HepG2 (cell line): ENCODE measurements at regions not wholly inside any gene's neighbourhood (a gene's known extent, or its start where the extent isn't known, plus 50 kb on each side); places are given as distances from the start of the nearest gene placed in this dataset.

Source experiments
- ATAC-seq: fragments of 200-7000 bp; cut with Tn5 transposase; 3 replicates; pipeline ENCODE4 v1.9.1; 2020; ENCODE audit warnings: mild to moderate bottlenecking, moderate library complexity
- BruUV-seq: library from RNA; stranded (reverse); fragments of 400-500 nt; replicated peaks from 2 replicates; lab custom pipeline; 2021; lab: Mats Ljungman, UMichigan
- CTCF ChIA-PET: fragments of 300-600 bp; formaldehyde crosslinking; extraction: SDS; loops from one replicate; lab custom pipeline; 2021; ENCODE audit warnings: low total read pairs, inconsistent platforms, low intra/inter-chr PET ratio; lab: Yijun Ruan, JAX
- POLR2A ChIA-PET: fragments of 350-600 bp; sonication (Branson Sonifier 250); formaldehyde crosslinking; loops from one replicate; lab custom pipeline; 2020; ENCODE audit warnings: antibody characterized with exemption, inconsistent platforms; lab: Yijun Ruan, JAX
- DNase-seq: peaks from one replicate; pipeline ENCODE4 v3.0.0-alpha.2; 2015; ENCODE audit warnings: low spot score
- FAIRE-seq: peaks from 3 replicates; lab custom pipeline; 2011; peaks lifted over from hg19 to GRCh38; lab: Jason Lieb, UNC
- H2AFZ ChIP-seq: one replicate; pipeline ENCODE4 v1.6.1; 2011; ENCODE audit warnings: low read length, inconsistent platforms
- H3K27ac ChIP-seq: fragments of 300-600 bp; 3 replicates; pipeline ENCODE4 v1.8.0; 2011; ENCODE audit warnings: mixed run types, mild to moderate bottlenecking, mixed read lengths, low read length, inconsistent platforms; ENCODE audit not compliant: insufficient read depth; ENCODE audit errors: extremely low read length
- H3K27me3 ChIP-seq, 2 experiments: fragments of 200-600 bp in 1 of 2; 2 replicates in 1 of 2; 3 replicates in 1 of 2; pipeline versions ENCODE4 v1.6.0 to v1.8.0; 2011; ENCODE audit warnings: low read length in 2 of 2, mild to moderate bottlenecking in 2 of 2, moderate library complexity in 2 of 2, inconsistent platforms in 1 of 2; ENCODE audit not compliant: insufficient read depth in 2 of 2, control insufficient read depth in 1 of 2
- H3K36me3 ChIP-seq, 2 experiments: fragments of 200-600 bp in 1 of 2; replicated peaks in 1 of 2; 2 replicates in 1 of 2; 3 replicates in 1 of 2; pipeline versions ENCODE4 v1.5.1 to v1.8.0; 2011; ENCODE audit warnings: low read length in 2 of 2, inconsistent platforms in 1 of 2; ENCODE audit not compliant: insufficient read depth in 2 of 2, control insufficient read depth in 1 of 2
- H3K4me1 ChIP-seq: 2 replicates; pipeline ENCODE4 v1.5.1; 2012; ENCODE audit warnings: low read length, inconsistent platforms; ENCODE audit not compliant: insufficient read depth
- H3K4me2 ChIP-seq: 2 replicates; pipeline ENCODE4 v1.6.0; 2011; ENCODE audit warnings: low read depth, low read length, inconsistent platforms
- H3K4me3 ChIP-seq, 3 experiments: fragments of 200-600 bp in 1 of 3; sonication (generic), shearing (Covaris generic) in 1 of 3; replicated peaks in 1 of 3; 2 replicates each; pipeline ENCODE4 v1.5.1; 2011 to 2016; ENCODE audit warnings: low read length in 3 of 3, inconsistent platforms in 2 of 3, low read depth in 2 of 3, mild to moderate bottlenecking in 2 of 3, control low read depth in 1 of 3, mixed read lengths in 1 of 3; ENCODE audit not compliant: insufficient read depth in 1 of 3
- H3K79me2 ChIP-seq: one replicate; pipeline ENCODE4 v1.6.1; 2011; ENCODE audit warnings: low read length, inconsistent platforms; ENCODE audit not compliant: insufficient read depth
- H3K9ac ChIP-seq: 2 replicates; pipeline ENCODE4 v1.6.0; 2011; ENCODE audit warnings: mild to moderate bottlenecking, low read depth, low read length, inconsistent platforms; ENCODE audit not compliant: insufficient read depth
- H3K9me3 ChIP-seq: 2 replicates; pipeline ENCODE4 v1.5.1; 2012; ENCODE audit warnings: mild to moderate bottlenecking, low read length
- H4K20me1 ChIP-seq: 2 replicates; pipeline ENCODE4 v1.6.0; 2011; ENCODE audit warnings: inconsistent platforms, mild to moderate bottlenecking, low read length, moderate library complexity; ENCODE audit not compliant: insufficient read depth
- ELF1 ChIP-seq: sonication (generic); formaldehyde crosslinking; IDR thresholded peaks from 2 replicates; pipeline ENCODE4 v1.4.0; 2020; ENCODE audit warnings: missing genetic modification reagents
- HMGXB4 ChIP-seq, 2 experiments: sonication (generic) in 1 of 2; formaldehyde crosslinking in 1 of 2; IDR thresholded peaks; 2 replicates each; pipeline versions ENCODE4 v1.4.0 to v1.6.1; 2018 to 2020; ENCODE audit warnings: missing genetic modification reagents in 2 of 2, borderline replicate concordance in 1 of 2, low read depth in 1 of 2, mild to moderate bottlenecking in 1 of 2, missing biosample characterization in 1 of 2
- NKX3-1 ChIP-seq: sonication (generic); formaldehyde crosslinking; IDR thresholded peaks from 2 replicates; pipeline ENCODE4 v1.5.0; 2020; ENCODE audit warnings: missing genetic modification reagents
- ONECUT2 ChIP-seq: sonication (generic); formaldehyde crosslinking; IDR thresholded peaks from 2 replicates; pipeline ENCODE4 v1.4.0; 2020; ENCODE audit warnings: missing genetic modification reagents
- REXO4 ChIP-seq: sonication (generic); formaldehyde crosslinking; IDR thresholded peaks from 2 replicates; pipeline ENCODE4 v1.8.0; 2022; ENCODE audit warnings: missing genetic modification reagents, mild to moderate bottlenecking, borderline replicate concordance
- SIN3B ChIP-seq: fragments of 150-350 bp; IDR thresholded peaks from 2 replicates; pipeline ENCODE4 v1.6.1; 2014; ENCODE audit warnings: low read length
- SYNCRIP ChIP-seq: fragments of 200-400 bp; formaldehyde crosslinking; IDR thresholded peaks from 2 replicates; pipeline ENCODE4 v1.6.1; 2018; ENCODE audit warnings: mild to moderate bottlenecking, low read depth, low read length; ENCODE audit not compliant: insufficient read depth
- ZBTB38 ChIP-seq: sonication (generic); formaldehyde crosslinking; IDR thresholded peaks from 2 replicates; pipeline ENCODE4 v1.5.1; 2020; ENCODE audit warnings: mild to moderate bottlenecking, missing genetic modification reagents
- ZNF33A ChIP-seq: sonication (generic); formaldehyde crosslinking; IDR thresholded peaks from 2 replicates; pipeline ENCODE4 v1.5.1; 2020; ENCODE audit warnings: missing genetic modification reagents, mild to moderate bottlenecking, moderate library complexity, borderline replicate concordance
- ZNF414 ChIP-seq: sonication (generic); formaldehyde crosslinking; IDR thresholded peaks from 2 replicates; pipeline ENCODE4 v1.5.0; 2020; ENCODE audit warnings: missing genetic modification reagents
- ZNF546 ChIP-seq: sonication (generic); formaldehyde crosslinking; conservative IDR thresholded peaks from 2 replicates; pipeline ENCODE4 v1.8.1; 2023; ENCODE audit warnings: mild to moderate bottlenecking, missing genetic modification reagents
- ZNF576 ChIP-seq: sonication (generic); formaldehyde crosslinking; IDR thresholded peaks from 2 replicates; pipeline ENCODE4 v1.4.0; 2020; ENCODE audit warnings: mild to moderate bottlenecking, missing genetic modification reagents
- ZNF629 ChIP-seq: sonication (generic); formaldehyde crosslinking; conservative IDR thresholded peaks from 2 replicates; pipeline ENCODE4 v1.5.0; 2020; ENCODE audit warnings: missing genetic modification reagents
- WGBS: methylation state at CpG from one replicate; pipeline ENCODE4 v1.1.6; 2017; ENCODE audit warnings: low lambda C conversion rate; 5-methylcytosine and 5-hydroxymethylcytosine counted together
- in situ Hi-C: cut with HindIII; loops from 2 replicates; pipeline ENCODE4 v1.10.0; 2017; ENCODE audit warnings: low pct_unique_long_range_greater_than_20kb; ENCODE audit not compliant: extremely low pct_ligation_motif_present
- intact Hi-C: fragments of 100-400 bp; cut with micrococcal nuclease; formaldehyde crosslinking; loops from one replicate; pipeline ENCODE4 v1.10.0; 2022; ENCODE audit not compliant: unreplicated experiment
- TF ChIP-seq, protein P1 (sequence below), 2 experiments: IDR thresholded peaks; 2 replicates each; pipeline ENCODE4 v1.6.1; 2011 to 2012; ENCODE audit warnings: low read length in 2 of 2, borderline replicate concordance in 1 of 2, low read depth in 1 of 2, mild to moderate bottlenecking in 1 of 2, moderate library complexity in 1 of 2
- TF ChIP-seq, protein P2 (sequence below): IDR thresholded peaks from 2 replicates; pipeline ENCODE4 v1.6.1; 2016; ENCODE audit warnings: low read depth

GRCh38 chr2:224309176-224309575 lies 92.7 kb downstream of the FAM124B start (continued):
- TF ChIP-seq, protein P1, sequence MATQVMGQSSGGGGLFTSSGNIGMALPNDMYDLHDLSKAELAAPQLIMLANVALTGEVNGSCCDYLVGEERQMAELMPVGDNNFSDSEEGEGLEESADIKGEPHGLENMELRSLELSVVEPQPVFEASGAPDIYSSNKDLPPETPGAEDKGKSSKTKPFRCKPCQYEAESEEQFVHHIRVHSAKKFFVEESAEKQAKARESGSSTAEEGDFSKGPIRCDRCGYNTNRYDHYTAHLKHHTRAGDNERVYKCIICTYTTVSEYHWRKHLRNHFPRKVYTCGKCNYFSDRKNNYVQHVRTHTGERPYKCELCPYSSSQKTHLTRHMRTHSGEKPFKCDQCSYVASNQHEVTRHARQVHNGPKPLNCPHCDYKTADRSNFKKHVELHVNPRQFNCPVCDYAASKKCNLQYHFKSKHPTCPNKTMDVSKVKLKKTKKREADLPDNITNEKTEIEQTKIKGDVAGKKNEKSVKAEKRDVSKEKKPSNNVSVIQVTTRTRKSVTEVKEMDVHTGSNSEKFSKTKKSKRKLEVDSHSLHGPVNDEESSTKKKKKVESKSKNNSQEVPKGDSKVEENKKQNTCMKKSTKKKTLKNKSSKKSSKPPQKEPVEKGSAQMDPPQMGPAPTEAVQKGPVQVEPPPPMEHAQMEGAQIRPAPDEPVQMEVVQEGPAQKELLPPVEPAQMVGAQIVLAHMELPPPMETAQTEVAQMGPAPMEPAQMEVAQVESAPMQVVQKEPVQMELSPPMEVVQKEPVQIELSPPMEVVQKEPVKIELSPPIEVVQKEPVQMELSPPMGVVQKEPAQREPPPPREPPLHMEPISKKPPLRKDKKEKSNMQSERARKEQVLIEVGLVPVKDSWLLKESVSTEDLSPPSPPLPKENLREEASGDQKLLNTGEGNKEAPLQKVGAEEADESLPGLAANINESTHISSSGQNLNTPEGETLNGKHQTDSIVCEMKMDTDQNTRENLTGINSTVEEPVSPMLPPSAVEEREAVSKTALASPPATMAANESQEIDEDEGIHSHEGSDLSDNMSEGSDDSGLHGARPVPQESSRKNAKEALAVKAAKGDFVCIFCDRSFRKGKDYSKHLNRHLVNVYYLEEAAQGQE (IDR thresholded peaks at IDR 0.05; ENCODE audit: borderline replicate concordance in 1 of 2, low read depth in 1 of 2, low read length in 2 of 2): no peak
- TF ChIP-seq SYNCRIP (no peak), ZNF414 (CRISPR knock-in tag) (no peak), ZNF576 (CRISPR knock-in tag) (no peak), ZNF546 (CRISPR knock-in tag) (no peak), ZNF629 (no peak), REXO4 (CRISPR knock-in tag) (no peak)
- TF ChIP-seq, all 625 proteins: peak for 0

DNA sequence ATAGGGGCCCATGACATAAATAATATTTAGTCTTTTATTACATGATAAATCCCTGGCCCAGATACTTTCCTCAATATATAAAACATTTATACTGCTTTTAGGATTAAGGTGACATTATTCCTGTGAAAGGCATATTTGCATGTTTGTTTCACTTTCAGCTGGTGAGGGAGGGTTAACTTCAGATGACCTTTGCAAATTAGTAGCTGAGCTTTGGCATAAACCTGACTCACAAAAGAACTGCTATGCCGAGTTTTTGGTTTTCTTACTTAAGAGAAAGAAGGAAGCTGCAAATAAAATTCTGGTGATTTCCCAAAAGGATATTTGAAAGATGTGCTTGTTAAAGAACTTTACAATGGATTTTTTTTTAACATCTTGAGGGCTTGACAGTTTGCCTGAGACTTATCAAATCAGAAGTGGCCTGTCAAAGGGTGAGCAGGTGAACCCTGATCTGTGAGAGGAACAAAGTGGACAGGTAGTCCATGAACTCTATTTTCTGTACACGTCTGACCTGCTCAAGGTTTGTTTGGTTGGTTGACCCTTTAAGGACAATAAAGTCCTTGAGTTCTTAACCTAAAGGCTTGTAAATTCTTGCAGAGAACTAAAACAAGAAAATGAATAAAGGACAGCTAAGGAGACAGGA lies 93.5 kb downstream of the FAM124B start:
- H4K20me1 ChIP-seq: no peaks in the 10 kb centered on the region
- H2AFZ ChIP-seq: no peak overlapping the region
- FAIRE-seq (no peak), ATAC-seq (no peak), DNase-seq (no peak)
- H3K27ac ChIP-seq: no peak overlapping the region
- POLR2A ChIA-PET: no interaction called here
- no peak overlapping the region for H3K9ac ChIP-seq
- BruUV-seq: no TSS peak
- in situ Hi-C loops: no loop called here
- H3K79me2 ChIP-seq: no peaks in the 10 kb centered on the region
- no peak overlapping the region for H3K4me3 ChIP-seq
- no peaks in the 10 kb centered on the region for H3K36me3 ChIP-seq
- no peak overlapping the region for H3K4me2 ChIP-seq
- CTCF ChIA-PET: no interaction called here
- WGBS: 3% methylated on average over 2 of the region's 2 CpGs
- intact Hi-C loops: no loop called here
- H3K9me3 ChIP-seq: no peaks in the 10 kb centered on the region
- H3K27me3 ChIP-seq: no peaks in the 10 kb centered on the region; a peak in 3 of 5 replicates
- H3K4me1 ChIP-seq: no peaks in the 10 kb centered on the region
- TF ChIP-seq NKX3-1 (CRISPR knock-in tag): no peak
- TF ChIP-seq ELF1 (CRISPR knock-in tag): no peak
- no peak for TF ChIP-seq HMGXB4 (CRISPR knock-in tag; IDR thresholded peaks at IDR 0.05; ENCODE audit: borderline replicate concordance in 1 of 2, low read depth in 1 of 2)
- TF ChIP-seq ZBTB38 (CRISPR knock-in tag): no peak
- no peak for TF ChIP-seq ONECUT2 (CRISPR knock-in tag)
- TF ChIP-seq, protein P2, sequence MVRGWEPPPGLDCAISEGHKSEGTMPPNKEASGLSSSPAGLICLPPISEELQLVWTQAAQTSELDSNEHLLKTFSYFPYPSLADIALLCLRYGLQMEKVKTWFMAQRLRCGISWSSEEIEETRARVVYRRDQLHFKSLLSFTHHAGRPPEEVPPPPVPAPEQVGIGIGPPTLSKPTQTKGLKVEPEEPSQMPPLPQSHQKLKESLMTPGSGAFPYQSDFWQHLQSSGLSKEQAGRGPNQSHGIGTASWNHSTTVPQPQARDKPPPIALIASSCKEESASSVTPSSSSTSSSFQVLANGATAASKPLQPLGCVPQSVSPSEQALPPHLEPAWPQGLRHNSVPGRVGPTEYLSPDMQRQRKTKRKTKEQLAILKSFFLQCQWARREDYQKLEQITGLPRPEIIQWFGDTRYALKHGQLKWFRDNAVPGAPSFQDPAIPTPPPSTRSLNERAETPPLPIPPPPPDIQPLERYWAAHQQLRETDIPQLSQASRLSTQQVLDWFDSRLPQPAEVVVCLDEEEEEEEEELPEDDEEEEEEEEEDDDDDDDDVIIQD (CRISPR knock-in tag): no peak
- no peak for TF ChIP-seq SIN3B
- no peak for TF ChIP-seq ZNF33A (CRISPR knock-in tag)
